Tibial artery (tissue), 4 donors: ENCODE measurements at regions not wholly inside any gene's neighbourhood (a gene's known extent, or its start where the extent isn't known, plus 50 kb on each side); places are given as distances from the start of the nearest gene placed in this dataset.

Source experiments
- DNase-seq, 2 donors: peaks; one replicate each; pipeline ENCODE4 v3.0.0-alpha.2; 2019
- H3K27ac ChIP-seq, 2 donors: fragments of 200-600 bp; sonication (generic) in 1 of 2; 1 replicate in 1 of 2; 2 replicates in 1 of 2; pipeline ENCODE4 v1.5.1; 2018 to 2019; ENCODE audit warnings: mild to moderate bottlenecking in 1 of 2
- H3K27me3 ChIP-seq, 2 donors: fragments of 200-600 bp; sonication (generic) in 1 of 2; one replicate each; pipeline versions ENCODE4 v1.5.1 to v1.6.0; 2016 to 2019
- H3K36me3 ChIP-seq, 3 donors: fragments of 200-600 bp; sonication (generic) in 2 of 3; one replicate each; pipeline ENCODE4 v1.5.1; 2016 to 2019; ENCODE audit warnings: mild to moderate bottlenecking in 2 of 3
- H3K4me1 ChIP-seq, 4 donors: fragments of 200-600 bp; sonication (generic) in 2 of 4; 1 replicate in 3 of 4; 2 replicates in 1 of 4; pipeline ENCODE4 v1.5.1; 2016 to 2019
- H3K4me3 ChIP-seq, 2 donors: fragments of 200-600 bp; sonication (generic) in 1 of 2; 1 replicate in 1 of 2; 2 replicates in 1 of 2; pipeline ENCODE4 v1.5.1; 2018 to 2019; ENCODE audit warnings: mild to moderate bottlenecking in 2 of 2
- H3K9me3 ChIP-seq, 3 donors: fragments of 200-600 bp; sonication (generic) in 1 of 3; one replicate each; pipeline ENCODE4 v1.5.1; 2016 to 2019
- CTCF ChIP-seq, 2 experiments: fragments of 200-600 bp in 1 of 2; fragments of 450-650 bp in 1 of 2; IDR thresholded peaks; one replicate each; pipeline ENCODE4 v1.5.1; 2017 to 2019; ENCODE audit warnings: antibody characterized with exemption in 2 of 2, mild to moderate bottlenecking in 1 of 2, moderate library complexity in 1 of 2
- intact Hi-C: fragments of 100-400 bp; cut with DNase I; formaldehyde crosslinking; loops from one replicate; pipeline ENCODE4 v1.15.0; 2023; ENCODE audit warnings: low total_unique reads

- Histone ChIP-seq H3K9me3 (peaks cover 0 to 7% (median 5%) of the 10 kb centered on the region in 3 donors), H3K27me3 (no peaks in the 10 kb centered on the region), H3K4me1 (peaks cover 0 to 19% (median 0%) of the 10 kb centered on the region in 4 donors), H3K36me3 (no peaks in the 10 kb centered on the region), H3K4me3 (no peak overlapping the region), H3K27ac (no peak overlapping the region)
- TF ChIP-seq CTCF (IDR thresholded peaks at IDR 0.05): no peak
- DNase-seq: no peak
- intact Hi-C loops: loop anchor here (10.0 kb wide), 1 partner anchor 418 kb away; no protein-coding TSS in a partner anchor
These were observed 422.6 kb downstream of the MAN2A1 start for GRCh38 chr5:110112348-110112747.

GRCh38 chr5:110115503-110115902, 425.8 kb downstream of the MAN2A1 start:
- DNase-seq: no peak
- Histone ChIP-seq H3K4me1 (no peaks in the 10 kb centered on the region), H3K9me3 (peaks cover 0 to 7% (median 5%) of the 10 kb centered on the region in 3 donors), H3K36me3 (no peaks in the 10 kb centered on the region), H3K27ac (no peak overlapping the region), H3K27me3 (no peaks in the 10 kb centered on the region), H3K4me3 (no peak overlapping the region)
- TF ChIP-seq CTCF (IDR thresholded peaks at IDR 0.05): no peak
- intact Hi-C loops: loop anchor here (10.0 kb wide), 1 partner anchor 421 kb away; no protein-coding TSS in a partner anchor

- Histone ChIP-seq H3K27me3 (no peaks in the 10 kb centered on the region), H3K27ac (no peak overlapping the region), H3K9me3 (peaks cover 0 to 7% (median 5%) of the 10 kb centered on the region in 3 donors), H3K4me3 (no peak overlapping the region), H3K36me3 (no peaks in the 10 kb centered on the region), H3K4me1 (no peaks in the 10 kb centered on the region)
- no peak for TF ChIP-seq CTCF (IDR thresholded peaks at IDR 0.05)
- intact Hi-C loops: loop anchor here (10.0 kb wide), 1 partner anchor 422 kb away; no protein-coding TSS in a partner anchor
- DNase-seq: no peak
These were observed 426.8 kb downstream of the MAN2A1 start for GRCh38 chr5:110116539-110116938.

GRCh38 chr5:110134963-110135935, 445.5 kb downstream of the MAN2A1 start:
- TF ChIP-seq CTCF (IDR thresholded peaks at IDR 0.05): no peak

GRCh38 chr5:110150199-110150598, 460.5 kb downstream of the MAN2A1 start:
- intact Hi-C loops: no loop called here
- Histone ChIP-seq H3K27ac (no peak overlapping the region), H3K4me3 (no peak overlapping the region), H3K9me3 (no peaks in the 10 kb centered on the region), H3K27me3 (no peaks in the 10 kb centered on the region), H3K36me3 (no peaks in the 10 kb centered on the region), H3K4me1 (no peaks in the 10 kb centered on the region)
- no peak for TF ChIP-seq CTCF (IDR thresholded peaks at IDR 0.05)
- DNase-seq: no peak

More at GRCh38 chr5:110134963-110135935, 445.5 kb downstream of the MAN2A1 start:
- no peak for DNase-seq
- peaks cover 0 to 43% (median 14%) of the 10 kb centered on the region in 3 donors for H3K9me3 ChIP-seq
- H3K4me1 ChIP-seq: no peaks in the 10 kb centered on the region
- no peak overlapping the region for H3K27ac ChIP-seq
- intact Hi-C loops: no loop called here
- H3K27me3 ChIP-seq: no peaks in the 10 kb centered on the region
- H3K4me3 ChIP-seq: no peak overlapping the region
- no peaks in the 10 kb centered on the region for H3K36me3 ChIP-seq
